CD4-positive, alpha-beta T cell treated with Interleukin-10 for 1 hour (primary cell): ENCODE measurements at regions not wholly inside any gene's neighbourhood (a gene's known extent, or its start where the extent isn't known, plus 50 kb on each side); places are given as distances from the start of the nearest gene placed in this dataset.
A peak's percentile ranks its signal among the peaks of the same experiment; 100 is the strongest.
"Not testable (repeated sequence)": the region's sequence is repeated elsewhere in the genome, so short reads cannot be mapped to it uniquely, and the experiment has no call there.

ENCODE experiments used
- DNase-seq: peaks from one replicate; pipeline ENCODE4 v3.0.0-alpha.2; 2020

DNA sequence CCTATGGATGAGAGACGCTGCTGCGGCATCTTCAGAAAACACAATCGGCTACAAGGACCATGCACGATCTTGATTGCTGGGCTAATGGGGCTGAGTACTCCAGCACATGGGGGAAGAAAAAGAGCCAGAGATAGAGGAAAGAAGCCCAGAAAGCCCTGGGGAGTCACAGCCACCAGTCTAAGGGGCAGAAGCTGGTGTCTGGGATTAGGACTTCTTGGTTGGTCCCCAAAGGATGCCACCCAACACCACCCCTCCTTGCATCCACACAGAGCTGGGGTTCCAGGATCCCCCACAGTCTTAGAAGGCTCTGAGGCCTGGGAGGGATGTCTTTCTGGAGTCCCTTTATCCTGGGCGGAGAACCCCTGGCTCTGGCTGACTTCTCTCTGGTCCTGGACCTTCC, 98.4 kb upstream of the TARDBP start:
- no peak for DNase-seq

DNA sequence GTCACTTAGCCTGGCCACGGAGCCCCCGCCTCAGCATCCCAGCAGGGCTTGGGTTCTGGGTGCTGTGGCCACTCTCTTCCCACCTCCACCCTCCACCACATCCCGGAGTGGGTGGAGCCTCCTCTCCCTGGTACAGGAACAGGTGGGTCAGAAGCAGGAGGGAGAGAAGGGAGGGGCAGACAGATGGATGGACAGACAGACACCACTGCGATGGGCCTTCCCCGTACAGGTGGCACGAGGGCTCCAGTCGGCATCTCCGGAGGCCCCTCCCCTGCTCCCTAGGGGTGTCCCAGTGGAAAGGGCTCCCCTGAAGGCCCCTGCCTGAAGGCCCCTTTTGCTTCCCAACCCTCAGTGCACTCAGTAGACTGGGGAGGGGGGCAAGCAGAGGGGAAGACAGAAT, 96.9 kb upstream of the TARDBP start:
- no peak for DNase-seq

DNA sequence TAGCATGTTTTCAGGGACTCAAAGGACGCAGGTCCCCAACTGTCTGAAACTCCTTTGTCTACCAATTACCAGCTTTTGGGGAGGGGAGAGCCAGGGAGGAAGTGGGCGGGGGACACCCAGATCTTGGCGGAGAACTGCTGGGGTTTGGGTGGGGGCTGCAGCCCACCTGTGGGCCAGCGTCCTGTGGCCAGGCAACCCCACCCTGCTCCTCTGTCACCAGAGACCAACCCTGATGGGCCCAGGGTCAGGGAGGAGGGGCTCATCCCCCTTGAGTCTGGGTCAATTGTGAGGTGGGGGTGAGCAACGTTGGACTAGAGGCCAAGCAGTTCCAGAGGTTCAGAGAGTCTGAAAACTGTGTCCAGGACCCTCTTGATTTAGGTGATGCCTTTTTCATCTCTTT, 96.1 kb upstream of the TARDBP start:
- no peak for DNase-seq

DNA sequence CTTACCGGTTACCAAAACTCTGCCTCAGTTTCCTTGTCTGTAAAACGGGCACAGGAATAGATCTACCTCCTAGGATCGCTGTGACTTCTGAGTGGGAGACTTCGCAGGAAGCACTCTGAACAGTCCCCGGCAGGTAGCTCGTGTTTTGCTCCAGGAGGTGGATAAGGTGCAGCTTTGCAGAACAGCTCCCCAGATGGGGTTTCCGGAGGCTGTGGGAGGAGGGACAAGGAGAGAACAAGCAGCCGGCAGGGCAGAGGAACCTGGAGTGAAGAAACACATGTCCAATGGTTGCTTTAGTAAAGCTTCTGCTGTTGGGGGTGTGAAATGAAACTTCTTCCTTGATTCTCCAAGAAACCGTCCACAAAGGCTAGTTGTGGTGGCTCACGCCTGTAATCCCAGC, 95.5 kb upstream of the TARDBP start:
- DNase-seq, result no peak

DNA sequence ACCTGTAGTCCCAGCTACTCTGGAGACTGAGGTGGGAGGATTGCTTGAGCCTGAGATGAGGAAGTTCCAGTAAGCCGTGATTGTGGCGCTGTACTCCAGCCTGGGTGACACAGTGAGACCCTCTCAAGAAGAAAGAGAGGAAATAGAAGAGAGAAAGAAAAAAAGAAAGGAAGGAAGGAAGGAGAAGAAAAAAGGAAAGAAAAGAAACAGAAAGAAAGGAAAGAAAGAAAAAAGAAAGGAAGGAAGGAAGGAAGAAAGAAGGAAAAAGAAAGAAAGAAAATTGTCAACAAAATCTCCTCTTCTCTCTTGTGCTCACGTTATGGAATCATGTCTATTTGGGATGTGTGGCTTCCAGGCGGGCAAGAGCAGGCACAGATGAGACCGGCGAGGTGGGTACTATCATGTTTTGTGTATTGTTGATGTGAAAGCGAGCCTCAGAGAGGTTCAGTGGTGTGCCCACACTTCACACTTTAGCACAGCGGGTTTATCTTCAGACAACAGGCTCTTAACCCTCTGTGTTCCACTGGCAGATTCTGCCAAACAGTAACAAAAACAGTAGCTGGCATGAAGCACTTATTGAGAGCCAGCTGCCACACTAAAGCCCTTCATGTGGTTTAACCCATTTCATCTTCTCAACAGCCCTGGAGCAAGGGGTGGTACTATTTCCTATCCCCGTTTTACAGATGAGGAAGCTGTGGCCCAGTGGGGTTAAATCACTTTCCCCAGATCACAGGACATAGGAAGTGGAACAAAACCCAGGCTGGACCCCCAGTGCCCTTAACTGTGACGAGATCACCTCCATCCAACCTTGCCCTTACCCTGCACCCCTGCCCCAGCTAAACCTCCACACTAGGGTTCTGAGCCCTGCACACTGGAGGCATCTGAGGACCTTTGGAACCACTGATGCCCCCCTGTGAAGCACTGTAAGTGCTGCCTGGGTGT, 94.7 kb upstream of the TARDBP start:
- DNase-seq, result peak; percentile 39

DNA sequence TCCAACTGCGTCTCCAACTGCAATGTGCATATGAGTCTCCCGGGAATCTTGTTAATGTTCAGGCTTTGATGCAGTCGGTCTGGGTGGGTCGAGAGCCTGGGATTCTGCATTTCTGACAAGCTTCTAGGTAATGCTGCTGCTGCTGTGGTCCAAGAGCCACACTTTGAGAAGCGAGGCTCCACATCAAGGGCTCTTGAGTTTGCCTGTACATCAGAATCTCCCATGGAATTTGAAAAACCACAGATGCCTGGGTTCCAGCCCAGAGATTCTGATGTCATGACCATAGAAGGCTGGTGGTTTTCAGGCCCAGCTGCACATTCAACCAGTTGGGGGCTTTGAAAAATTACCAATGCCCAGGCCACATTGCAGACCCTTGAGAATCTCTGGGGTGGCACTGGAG, 93.9 kb upstream of the TARDBP start:
- no peak for DNase-seq

DNA sequence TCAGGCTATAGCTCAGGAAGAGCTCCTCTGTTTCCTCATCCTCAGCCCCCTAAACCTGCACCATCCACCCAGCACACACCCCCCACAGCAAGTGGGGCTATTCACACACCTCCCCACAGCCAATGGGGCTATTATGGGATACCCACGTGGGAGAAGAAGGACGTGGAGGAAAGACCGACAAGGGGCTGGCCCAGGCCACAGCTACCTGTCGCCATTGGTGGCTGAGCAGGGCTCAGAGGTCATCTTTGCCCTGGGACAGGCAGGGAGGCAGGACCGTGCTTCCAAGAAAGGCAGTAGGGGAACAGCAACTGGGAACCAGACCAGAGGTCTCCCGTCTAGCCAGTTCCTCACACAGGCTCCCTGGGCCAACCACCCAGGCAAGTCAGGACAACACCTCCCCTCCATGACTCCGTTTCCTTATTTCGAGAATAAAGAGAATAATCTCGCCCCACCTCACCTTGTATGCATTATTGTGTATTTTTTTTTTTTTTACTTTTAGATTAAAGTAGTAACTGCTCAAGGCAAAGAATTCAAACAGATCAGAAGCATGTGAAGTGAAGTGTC, 92.3 kb upstream of the TARDBP start:
- DNase-seq, result no peak

DNA sequence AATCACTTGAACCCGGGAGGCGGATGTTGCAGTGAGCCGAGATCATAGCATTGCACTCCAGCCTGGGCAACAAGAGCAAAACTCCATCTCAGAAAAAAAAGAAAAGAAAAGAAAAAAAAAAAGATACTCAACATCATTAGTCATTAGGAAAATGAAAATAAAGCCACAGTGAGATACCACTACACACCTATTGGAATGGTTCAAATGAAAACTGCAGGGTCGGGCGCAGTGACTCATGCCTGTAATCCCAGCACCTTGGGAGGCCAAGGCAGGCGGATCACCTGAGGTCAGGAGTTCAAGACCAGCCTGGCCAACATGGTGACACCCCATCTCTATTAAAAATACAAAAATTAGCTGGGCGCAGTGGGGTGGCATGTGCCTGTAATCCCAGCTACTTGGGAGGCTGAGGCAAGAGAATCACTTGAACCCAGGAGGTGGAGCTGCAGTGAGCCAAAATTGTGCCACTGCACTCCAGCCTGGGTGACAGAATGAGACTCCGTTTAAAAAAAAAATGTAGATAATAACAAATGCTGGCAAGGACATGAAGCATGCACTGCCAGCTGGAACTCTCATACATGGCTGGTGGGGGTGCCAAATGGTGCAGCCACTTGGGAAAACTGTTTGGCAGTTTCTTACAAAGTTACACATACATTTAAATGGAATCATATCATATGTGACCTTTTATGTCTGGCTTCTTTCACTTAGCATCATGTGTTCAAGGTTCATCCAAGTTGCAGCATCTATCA, 90.0 kb upstream of the TARDBP start:
- DNase-seq, result not testable (repeated sequence)

DNA sequence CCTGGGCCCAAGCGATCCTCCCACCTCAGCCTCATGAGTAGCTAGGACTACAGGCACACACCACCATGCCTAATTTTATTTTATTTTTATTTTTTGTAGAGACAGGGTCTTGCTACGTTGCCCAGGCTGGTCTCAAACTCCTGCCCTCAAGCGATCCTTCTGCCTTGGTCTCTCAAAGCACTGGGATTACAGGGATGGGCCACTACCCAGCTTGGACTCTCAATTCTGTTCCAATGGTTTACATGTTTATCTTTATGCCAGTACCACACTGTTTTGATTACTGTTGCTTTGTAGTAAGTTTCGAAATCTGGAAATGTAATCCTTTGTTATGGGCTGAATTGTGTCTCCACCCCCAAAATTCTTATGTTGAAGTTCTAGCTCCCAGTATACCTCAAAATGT, 88.4 kb upstream of the TARDBP start:
- no peak for DNase-seq

DNA sequence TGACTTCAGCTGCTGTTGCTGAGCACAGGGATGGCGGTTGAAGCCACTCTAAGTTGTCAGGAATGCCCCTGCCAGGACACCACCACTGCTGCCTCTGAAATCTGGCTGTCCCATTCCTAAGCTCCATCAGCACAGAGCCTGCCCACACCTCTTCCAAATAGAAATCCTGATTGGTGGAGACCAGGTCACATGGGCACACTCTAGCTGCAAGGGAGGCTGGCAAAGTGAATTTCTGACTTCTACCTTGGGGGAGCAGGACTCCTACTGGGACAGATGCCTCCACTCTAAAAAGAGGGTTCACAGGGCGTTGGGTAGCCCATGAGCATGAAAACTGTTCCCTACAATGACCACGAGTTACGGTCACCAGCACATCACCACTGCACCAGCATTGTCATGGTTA, 83.8 kb upstream of the TARDBP start:
- DNase-seq, result no peak

DNA sequence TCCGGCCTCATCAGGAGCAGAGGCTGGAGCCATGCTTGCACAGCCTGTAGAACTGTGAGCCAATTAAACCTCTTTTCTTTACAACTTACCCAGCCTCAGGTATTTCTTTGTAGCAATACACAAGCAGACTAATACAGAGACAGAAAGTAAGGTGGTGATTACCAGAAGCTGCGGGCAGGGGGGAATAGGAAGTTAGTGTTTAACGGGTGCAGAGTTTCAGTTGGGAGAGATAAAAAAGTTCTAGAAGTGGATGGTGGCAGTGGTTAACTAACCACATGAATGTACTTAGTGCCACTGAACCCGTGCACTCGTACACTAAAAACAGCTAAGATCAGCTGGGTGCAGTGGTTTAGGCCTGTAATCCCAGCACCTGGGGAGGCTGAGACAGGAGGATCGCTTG, 80.4 kb upstream of the TARDBP start:
- DNase-seq, result peak; percentile 19

DNA sequence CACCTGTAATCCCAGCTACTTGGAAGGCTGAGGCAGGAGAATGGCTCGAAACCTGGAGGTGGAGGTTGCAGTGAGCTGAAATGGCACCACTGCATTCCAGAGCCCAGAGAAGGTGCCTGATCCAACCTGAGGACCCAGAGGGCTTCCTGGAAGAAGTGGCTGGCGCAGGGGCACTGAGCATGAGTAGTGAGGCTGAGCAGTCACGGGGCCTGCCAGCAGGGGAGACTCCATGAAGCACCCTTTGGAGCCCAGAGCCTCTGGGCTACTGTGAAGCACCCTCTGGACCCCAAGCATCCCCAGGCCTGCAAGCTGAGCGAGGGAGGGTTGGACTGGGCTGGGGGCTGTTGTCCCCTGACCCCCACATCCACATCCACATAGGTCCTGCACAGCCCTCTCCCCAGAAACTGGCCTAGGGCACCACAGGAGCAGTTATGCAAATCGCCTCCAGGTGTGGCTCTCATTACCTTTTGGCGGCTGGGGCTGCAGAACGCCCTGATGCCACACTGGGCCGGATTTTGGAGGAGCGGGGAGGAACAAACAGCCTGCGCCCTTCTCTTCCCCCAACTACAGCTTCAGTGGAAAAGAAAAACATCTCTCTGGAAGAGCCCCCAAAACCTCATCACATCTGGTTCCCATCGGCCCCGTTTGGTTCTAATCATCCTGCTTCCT, 78.2 kb upstream of the TARDBP start:
- DNase-seq, result no peak

DNA sequence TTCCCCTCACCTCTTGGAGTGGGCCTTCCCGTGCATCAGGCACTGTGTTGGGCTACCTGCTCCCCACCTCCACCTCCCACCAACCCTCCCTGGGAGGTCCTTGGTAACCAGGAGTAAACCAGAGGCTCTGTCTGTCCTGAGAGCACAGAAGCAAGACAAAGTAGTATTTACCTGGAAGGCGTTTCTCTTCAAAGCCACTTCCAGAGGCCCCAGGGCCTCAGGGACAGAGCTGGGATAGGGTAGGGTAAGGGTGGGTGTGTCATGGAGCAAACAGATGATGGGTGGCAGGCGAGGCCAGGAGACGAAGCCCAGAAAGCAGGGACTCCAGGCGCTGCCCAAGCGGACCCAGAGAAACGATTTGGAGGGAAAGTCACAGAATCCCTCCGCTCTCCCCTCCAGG, 77.2 kb upstream of the TARDBP start:
- DNase-seq, result no peak

DNA sequence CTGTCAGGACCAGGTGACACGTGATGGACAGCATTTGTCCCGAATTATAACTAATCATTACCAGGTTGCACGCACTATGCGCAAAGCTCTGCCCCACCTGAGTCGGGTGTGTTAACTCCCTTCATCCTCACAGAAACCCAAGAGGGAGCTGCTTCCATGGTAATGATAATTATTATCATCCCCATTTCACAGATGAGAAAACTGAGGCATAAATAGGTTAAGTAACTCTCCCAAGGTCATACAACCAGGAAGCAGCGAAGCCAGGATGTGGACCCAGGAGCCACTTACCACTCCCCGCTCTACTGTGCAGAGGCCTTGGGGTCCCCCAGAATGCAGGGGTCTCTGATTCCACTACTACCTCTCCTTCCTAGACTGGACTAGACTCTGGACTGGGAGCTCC, 76.7 kb upstream of the TARDBP start:
- no peak for DNase-seq

DNA sequence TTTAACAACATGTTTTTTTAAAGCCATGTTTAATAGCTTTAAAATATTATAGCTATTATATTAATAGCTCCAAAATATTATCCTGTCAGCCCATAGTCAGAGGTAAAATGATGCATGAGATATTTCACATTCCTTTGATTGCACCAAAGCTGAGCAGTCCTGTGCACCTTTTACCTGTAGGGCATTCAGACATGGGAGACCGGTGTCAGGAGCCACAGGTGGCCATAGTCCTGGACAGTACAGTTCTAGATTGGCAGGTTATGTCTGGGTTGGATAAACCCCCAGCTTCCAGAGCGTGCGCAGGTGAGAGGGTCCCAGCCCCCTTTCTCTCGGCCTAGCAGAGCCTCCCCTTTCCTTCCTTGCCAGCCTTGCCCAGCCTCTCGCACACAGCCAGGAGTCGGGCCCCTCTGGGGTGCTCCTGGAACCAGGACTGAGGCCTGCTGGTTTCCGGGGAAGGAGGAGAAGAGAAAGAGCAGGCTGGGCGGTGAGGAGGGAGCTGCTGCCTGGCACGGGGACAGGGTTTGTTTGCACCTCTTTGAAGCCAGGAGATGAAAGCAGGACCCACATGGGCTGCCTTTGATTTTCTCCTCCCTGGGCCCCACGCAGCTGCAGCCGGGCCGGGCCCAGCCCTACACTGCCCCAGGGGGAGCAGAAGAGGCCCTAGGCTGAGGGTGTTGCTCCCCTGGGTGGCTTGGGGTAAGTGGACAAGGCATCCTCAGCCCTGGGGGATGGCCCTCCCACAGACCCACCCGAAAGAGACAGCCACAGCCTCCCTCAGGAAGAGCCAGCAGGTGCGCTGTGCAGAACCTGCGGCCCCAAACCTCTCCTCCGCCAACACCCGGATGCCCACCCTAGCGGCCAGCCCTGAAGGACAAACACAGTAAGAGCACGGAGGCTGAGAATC, 75.2 kb upstream of the TARDBP start:
- DNase-seq, result no peak

DNA sequence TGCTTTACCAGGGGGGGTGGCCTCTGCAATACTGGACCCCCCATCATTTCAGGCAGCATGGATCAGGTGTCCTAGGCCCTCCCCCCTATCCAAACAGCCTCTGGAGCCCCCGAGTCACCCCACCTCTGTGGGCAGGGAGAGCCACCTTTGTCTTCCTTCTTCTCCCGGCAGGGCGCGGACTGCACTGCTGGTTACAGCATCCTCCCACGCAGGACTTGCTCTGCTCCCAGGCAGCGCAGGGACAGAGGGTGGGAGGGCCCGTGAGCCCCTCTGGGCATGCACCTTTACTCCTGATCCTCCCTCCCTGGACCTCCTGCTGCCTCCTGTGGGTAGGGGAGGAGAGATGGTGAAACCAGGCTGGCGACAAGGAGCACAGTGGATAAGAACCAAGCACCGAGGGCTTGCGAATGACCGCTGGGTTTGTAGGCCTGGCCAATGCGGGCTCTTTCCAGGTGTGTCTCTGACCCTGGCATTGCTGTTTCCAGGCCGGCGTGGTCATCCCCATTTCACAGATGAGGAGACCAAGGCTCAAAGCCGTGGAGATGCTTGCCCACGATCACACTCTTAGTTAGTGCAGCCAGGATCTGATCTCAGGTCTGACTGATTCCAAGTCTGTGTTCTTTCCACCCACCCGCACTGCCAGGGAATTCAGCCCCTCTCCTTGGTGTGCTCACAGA, 73.6 kb upstream of the TARDBP start:
- no peak for DNase-seq

DNA sequence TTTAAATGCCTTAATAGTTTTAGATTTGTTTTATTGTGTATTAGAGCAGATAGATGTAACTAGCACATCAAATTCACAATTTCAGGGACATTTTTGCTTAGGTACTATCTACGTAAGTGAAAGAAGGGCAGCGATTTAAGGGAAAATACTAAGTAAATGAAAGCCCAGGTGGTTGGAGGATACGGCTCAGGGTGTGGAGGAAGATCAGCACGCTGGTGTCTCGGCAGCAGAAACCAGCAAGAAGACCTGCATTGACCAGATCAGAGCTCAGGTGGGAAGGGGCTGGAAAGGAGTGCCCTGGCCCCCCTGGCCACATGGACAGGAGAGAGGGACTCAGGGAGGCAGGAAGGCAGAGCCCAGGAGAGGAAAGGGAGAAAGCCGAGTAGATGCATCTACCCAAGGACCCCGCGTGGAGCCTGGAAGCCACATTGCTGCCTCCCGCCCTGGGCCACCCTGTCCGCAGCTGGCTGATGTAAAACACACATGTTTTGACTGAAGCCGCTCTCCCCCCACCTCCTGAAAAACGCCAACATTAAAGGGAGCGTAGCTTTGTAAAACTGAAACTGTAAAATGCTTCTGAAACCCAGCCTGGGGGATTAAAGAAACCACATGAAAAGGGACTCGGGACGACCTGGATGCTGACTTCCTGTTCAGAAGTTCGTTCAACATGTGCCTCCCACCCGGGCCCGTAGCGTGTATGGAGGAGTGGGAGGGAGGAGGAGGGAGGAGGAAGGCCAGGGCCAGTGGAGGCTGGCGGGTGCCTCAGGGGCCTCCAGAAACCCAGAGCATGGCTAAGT, 72.6 kb upstream of the TARDBP start:
- peak; percentile 27 for DNase-seq

DNA sequence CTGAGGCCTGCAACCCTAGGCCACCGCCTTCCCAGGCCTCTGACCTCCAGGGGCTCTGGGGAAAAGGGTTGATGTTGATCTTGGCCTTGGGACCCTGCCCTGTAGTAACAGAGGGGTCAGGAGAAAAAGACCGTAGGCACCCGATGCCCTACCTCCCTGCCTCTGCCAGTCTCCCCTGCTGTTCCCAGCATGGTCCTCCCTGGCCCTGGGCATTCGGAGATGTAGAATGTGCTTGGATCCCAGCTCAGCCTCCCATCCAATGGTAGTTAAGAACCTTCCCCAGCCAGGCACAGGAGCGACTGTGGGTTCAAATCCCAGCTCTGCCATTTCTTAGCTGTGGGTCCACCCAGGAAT, 72.0 kb upstream of the TARDBP start:
- DNase-seq, result no peak

DNA sequence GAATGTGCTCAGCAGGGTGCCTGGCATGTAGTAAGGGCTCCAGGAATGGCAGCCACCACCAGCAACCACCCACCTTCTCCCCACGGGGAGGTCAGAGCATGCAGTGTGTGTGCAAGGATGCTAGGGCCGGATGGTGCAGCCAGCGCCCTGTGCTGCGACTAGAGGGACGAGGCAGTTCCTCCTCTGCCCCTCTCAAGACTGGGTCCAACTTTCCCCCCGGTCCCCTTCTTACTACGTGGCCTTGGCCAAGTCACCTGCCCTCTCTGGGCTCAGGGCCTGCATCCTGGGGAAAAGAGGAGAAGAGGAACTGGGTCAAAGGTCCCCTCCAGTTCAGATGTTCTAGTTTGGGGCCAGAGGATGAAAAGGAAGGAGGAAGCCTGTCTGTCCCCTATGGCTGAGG, 71.6 kb upstream of the TARDBP start:
- no peak for DNase-seq

DNA sequence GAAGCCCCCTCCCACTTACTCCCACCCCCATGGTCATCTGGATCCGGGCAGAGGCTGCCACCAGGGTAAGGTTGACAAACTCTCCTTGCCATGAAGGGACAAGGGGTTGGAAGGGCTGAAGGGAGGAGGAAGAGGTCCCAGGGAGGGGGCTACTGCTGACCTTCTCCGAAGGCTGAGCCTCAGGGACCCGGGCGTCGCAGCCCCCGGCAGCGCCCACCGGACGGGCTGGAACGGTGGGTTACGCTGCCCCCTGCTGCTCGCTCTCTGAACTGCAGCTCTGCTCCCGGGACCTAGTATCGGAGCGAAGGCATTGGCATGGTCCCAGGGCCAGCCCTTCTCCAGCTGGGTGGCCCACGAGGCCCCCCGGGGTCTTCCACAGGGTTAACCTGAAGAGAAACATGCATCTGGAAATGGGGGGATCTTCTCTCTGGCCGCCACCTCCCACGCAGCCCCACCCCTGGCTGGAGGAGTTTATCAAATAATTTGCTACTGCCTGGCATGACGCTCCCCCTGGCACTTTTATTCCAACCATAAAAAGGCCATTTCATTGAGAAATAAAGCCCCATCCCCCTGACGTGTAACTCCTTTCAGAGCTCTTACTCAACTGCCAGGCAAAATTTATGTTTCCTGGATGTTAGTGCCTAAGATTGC, 70.4 kb upstream of the TARDBP start:
- peak; percentile 64 for DNase-seq
